GM18870 (cell line): ENCODE measurements at regions not wholly inside any gene's neighbourhood (a gene's known extent, or its start where the extent isn't known, plus 50 kb on each side); places are given as distances from the start of the nearest gene placed in this dataset.

ENCODE experiments used
- ATAC-seq: cut with Tn5 transposase; IDR thresholded peaks from one replicate; pipeline ENCODE4 v1.9.1; 2021; ENCODE audit warnings: moderate library complexity; ENCODE audit not compliant: unreplicated experiment

DNA sequence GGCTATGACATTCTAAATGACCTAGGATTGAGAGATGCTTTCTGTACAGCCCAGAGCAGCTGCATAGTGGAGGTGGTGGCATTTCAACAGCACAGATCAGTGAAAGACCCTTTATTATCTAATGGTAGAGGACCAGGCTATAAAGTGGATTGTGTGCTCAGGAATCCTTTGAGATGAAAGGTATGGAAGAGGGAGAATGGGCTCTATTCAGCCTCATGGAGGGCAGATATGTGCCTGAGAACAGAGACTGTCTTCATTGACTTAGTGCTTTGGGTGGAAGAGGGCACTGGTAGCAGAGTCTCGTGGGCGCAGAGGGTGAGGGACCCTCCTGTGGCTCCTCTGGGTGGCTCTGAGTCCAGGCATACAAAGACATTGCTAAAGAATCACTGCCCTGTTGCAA is 130.0 kb upstream of the SLC24A5 start:
- no peak for ATAC-seq

DNA sequence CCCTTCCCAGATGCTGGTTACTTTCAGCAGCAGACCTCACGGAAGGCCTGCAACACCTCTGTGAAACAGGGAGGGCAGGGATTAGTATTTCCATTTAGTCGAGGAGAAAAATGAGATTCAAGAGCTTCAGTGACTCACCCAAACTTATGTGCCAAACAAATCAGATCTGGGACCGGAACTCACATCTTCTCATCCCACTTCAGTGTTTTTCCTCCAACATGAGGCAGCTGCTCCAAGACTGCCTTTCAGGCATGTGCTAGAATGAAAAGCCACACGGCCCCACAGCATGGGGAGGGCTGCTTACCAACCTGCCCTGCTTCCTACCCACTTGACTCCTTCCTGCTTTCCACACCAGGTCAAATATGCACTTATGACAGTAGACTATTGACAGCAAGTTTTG is 129.4 kb upstream of the SLC24A5 start:
- ATAC-seq, result no peak

DNA sequence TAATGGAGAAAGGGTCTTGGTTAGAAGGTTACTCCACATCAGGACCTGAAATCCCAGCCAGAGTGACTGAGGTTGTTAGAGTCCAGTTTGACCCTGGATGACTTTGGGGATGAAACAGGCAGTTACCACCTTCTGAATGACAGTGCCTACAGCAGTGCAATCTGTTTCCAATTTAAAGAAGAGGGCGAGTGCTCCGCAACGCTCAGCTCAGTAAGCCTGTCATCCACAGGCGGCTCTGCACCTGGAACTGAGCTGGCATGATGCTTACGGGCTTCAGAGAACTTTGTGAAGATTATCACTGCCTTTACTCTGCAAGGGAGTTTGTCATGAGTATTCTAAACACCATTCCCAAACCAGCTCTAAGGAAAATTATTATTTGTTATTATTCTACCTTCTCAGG is 127.7 kb upstream of the SLC24A5 start:
- ATAC-seq, result no peak

DNA sequence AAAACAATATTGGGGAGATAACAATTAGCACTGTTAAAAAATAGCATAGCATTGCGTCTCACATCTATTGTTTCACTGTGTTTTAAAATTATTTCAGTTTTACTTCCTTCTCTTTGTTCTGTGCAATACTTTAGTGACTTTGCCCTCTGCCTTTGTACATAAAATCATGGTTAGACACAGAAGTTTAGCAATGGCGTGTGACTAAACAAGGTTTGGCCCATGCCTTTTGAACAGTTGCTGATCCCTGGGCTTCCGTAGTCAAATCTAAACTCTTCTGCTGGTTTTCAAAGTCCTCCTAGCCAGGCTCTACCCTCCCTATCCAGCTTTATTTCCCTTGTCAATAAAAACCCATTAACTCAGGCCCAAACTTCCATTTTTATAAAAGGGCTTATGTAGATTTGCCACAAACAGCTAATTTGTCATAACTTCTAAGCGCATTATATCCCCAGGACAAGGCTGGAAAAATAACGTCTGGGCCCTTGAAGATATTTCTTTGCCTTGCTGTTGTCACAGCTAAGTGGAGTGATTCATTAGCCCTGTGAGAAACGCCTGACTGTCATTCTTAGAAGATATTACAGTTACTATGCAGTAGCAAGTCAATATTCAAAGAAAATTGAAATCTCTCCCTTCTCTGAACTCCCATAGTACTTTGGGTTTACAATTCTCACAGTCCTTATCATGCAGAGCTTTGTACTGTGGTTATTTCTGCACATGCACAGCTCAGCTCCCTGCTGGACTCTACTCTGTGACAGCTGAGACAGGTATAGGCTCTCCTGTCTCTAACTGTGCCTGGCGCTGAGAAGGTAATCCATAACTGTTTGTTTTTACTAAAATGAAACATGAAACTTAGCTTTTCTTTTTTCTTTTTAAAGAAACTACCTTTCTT is 123.4 kb upstream of the SLC24A5 start:
- ATAC-seq, result no peak

DNA sequence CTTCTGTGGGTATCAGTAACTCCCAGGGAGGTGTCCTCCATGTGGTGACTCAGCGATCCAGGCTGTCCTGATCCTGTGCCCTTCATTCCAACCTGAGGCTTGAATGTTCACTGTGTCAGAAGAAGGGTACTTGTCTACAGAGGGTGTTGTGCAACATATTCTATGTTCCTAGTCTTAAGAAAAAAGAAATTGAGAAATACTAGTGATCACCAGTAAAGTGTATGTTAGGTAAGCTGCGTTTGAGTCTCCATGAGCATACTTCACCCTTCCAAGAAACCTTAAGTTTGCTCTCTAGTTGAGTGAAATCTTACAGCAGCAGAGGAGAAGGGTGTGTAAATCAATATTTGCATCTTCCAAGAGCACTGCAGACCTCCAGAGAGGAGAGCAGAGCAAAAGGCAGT is 122.2 kb upstream of the SLC24A5 start:
- ATAC-seq, result no peak

DNA sequence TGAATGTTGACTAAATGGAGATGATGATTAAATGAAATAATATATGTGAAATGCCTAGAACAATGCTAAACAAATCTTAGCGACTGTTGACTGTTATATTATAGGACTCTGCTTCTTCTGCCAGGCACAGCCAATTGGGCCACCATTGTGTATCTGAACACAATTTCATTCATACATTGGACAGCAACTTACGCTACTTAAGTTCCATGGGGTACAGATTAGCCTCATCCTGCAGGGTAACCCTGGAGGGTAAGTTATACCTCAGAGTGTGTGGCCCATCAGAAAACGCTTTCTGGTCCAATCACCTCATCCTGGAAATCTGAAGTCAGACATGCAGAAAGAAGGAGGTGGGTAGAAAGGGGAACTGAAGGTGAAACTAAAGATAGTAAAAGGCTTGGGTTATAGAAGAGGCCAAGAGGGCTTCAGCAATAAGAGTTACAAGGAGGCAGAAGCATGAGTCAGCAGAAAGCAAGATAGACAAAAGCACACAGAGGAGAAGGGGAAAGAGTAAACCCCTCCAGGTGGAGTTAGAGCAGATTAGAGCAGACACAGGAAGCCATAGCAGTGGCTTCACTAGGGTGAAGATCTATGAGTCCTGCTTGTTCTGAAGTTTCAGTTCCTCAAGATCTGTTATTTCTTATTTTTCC is 119.3 kb upstream of the SLC24A5 start:
- peak; percentile 97 for ATAC-seq

DNA sequence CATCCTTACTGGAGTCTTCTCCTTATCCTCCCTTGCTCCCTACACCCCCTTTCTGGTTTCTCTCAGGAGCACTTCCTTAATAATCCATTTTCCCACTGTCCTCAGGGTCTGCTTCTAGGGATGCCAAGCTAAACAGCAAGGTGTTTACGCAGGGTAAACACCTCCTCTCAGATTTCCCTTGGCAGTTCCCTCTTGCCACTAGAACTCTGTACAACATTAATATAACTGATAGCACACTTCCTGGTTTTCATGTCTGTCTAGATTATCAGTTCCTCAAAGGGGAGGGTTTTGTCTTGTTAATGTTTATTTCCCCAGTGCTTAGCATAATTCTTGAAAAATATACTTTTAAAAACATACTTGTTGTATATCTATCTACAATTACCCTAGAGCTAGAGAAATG is 118.0 kb upstream of the SLC24A5 start:
- ATAC-seq, result no peak

DNA sequence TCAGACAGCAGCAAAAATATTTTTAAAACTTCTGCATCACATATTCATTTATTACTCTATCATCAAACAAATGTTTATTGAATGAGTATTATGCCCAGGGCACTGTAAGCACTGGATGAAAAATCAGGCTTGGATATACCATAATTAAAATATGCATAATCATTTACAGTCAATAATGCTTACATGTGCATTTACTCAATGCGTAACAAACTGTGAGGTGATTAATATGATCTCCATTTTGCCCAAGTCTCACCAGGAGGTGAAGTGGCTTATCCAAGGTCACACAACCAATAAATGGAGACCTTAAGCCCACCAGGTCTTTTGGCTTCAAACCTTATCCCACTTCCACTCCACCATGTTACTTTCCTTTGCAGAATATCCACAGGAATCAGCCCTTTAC is 117.3 kb upstream of the SLC24A5 start:
- ATAC-seq, result no peak

DNA sequence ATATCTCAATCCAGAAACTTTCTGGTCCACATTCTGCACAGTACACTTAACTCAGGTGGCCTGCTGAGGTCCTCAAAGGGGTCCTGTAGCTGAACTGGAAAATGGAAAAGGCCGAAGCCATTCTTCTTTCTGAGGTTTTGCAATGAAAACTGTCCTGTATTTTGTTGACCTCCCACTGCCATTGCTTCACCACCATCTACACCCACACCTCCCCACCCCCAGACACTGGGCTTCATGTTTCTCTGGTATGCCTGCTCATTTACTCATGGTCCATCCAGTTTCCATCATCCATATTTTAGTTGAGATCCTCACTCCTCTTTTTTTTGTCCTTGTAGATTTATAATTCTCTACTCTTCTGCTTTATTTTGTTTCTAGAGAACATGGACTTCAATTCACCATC is 115.7 kb upstream of the SLC24A5 start:
- ATAC-seq, result no peak

DNA sequence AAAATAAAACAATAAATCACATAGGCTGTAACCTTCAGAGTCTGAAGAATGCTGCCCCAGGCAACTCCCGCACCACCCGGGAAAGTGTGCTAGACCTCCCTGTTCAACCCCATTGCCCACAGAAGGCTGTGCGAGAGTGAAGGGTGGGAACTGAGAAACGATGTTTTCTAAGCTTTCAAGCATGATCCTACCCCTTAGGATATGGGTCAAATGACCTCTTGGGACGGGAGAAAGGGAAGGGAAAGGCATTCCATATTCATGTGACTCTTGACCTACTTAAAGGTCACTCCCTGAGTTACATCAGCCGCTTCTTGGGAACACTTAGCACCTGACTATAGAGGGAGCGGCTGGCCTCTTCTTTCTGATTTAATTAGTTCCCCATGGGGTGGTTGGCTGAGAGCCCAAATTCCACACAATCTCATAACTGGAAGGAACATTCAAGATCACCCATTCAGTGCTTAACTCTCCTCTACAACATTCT is 114.7 kb upstream of the SLC24A5 start:
- no peak for ATAC-seq

DNA sequence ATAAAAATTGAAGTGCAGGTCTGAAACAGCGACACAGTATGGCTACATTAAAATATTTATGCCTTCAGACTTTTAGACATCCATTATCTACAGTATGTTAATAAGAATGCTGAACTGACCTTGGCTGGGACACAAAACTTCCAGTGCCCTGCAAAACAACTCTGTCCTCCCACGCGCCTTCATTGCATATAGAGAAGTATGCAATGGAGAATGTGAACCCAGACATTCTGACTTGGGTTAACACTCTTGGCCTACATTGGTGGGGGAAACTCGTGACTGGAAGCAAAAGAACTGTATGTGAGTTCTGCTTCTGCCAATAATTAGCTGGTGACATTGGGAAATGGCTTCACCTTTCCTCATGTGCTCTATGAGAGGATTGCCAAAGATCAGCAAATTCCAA is 110.5 kb upstream of the SLC24A5 start:
- no peak for ATAC-seq

DNA sequence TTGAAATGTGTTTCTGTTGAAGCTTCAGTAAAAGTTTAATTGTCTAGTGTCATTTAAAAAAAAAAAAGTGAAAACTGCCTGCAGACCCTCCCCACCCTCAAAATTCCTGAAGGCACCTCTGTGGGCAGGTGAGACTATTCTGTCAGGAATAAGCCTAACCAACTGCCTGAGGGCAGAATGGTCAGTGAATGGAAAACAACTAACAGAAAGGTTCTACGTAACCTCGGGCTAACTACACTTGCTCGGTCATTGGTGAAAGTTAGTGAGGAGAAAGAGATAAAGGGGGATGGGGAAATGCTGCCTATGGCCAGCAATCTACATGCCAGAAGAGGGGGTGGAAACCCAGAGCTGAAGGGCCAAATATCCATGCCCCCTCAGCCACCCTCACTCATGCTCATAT is 108.6 kb upstream of the SLC24A5 start:
- no peak for ATAC-seq

DNA sequence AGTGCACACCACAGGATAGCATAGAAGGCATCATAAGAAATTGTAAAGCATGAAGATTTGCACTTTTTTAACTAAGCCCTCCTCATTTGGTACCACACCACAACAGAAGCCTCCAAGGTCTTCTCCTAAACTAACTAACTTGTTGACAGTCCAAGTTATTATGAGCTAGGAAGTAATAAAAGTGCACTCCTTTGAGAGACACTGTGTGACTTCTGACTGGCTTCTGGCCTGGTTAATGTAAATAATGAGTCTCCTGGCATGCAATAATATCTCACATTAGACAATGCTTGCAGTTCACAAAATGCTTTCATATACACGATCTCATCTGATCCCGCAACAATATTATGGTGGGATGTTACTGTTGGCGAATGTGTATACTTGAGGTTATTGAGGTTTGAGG is 103.9 kb upstream of the SLC24A5 start:
- no peak for ATAC-seq

DNA sequence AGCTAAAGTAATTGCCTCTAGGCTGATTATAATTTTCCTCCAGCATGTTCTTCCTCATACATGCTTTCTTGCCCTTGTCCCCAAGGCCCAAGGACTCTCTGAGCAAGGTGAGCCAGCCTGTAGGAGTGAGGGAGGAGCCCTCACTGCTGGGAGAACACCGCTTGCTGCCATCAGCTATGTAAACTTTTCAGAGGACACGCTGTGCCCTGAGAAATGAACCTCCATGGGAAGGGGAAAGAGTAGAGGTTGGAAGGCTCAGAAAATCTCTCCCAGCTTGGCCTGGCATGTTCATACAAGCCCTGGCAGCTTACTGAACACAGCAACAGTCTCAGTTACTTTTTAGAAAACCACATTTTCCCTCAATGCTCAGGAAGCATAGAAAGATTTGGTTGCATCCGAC is 103.0 kb upstream of the SLC24A5 start:
- no peak for ATAC-seq

DNA sequence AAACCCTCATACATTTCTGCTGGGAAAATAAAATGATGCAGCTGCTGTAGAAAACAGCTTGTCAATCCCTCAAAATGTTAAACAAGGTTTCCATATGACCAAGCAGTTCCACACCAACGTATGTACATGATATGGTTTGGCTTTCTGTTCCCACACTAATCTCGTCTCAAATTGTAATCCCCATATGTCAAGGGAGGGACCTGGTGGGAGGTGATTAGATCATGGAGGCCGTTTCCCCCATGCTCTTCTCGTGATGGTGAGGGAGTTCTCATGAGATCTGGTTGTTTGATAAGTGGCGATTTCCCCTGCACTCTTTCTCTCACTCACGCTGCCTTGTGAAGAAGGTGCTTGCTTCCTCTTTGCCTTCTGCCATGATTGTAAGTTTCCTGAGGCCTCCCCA is 100.6 kb upstream of the SLC24A5 start:
- ATAC-seq, result peak; percentile 52

DNA sequence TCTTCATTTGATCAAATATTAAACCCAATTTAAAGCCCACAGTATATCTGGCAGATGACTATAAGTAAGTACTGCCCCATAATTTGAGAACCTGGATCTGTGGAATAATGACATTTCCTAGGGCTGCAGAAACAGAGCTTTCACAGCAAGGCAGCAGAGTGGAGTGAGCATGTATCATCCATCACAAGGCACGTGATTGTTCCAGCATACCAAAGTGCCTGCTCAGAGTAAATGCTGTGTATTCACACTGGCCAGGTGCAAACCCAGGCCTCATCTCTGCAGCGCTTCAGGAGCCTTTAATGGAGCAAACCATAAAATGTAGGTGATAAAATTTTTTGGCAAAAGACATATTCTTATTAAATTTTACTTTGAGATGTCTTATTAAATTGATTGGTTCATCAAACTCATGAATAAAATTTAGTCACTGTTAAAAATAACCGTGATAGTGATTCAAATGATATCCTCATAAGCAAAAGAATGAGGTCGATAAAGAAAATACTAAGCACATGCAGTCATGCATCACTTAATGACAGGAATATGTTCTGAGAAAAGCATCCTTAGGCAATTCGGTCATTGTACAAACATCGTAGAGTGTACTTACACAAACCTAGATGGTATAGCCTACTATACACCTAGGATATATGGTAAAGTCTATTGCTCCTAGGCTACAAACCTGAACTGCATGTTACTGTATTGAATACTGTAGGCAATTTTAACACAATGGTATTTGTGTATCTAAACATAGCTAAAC is 99.3 kb upstream of the SLC24A5 start:
- ATAC-seq, result no peak

DNA sequence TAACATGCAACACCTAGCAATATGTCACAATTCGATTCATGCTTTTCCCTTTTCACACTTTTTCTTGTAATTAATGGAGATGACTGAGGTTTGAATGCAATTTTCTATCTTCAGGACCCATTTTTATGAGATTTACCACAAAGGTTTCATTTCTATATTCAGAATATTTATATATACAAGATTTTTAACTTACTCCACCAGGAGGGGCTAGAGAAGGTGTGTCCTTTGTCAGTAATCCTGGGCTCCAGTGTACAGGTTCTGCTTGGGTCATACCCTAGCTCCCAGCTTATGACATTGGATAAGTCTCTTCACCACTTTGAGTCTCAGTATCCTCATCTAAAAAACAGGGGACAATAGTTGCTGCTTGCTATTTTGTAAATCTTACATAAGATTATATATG is 95.7 kb upstream of the SLC24A5 start:
- no peak for ATAC-seq

DNA sequence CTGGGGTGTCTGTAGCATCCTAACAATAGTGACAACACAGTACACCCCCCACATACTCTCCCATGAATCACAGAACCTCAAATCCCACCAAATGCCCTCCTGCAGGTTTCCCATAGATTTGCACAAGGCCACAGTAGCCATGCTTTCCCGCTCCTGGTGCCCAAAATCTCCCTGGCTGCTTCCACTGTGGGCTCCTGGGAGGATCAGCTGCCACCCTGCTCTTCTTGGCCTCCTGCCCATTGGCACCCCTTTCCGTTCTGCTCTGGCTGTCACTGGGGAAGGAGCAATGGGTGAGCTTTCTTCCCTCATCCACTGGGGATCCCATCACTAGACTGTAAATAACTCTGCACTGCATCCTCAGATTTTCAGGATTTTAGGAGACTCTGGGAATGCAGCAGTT is 92.1 kb upstream of the SLC24A5 start:
- ATAC-seq, result no peak

DNA sequence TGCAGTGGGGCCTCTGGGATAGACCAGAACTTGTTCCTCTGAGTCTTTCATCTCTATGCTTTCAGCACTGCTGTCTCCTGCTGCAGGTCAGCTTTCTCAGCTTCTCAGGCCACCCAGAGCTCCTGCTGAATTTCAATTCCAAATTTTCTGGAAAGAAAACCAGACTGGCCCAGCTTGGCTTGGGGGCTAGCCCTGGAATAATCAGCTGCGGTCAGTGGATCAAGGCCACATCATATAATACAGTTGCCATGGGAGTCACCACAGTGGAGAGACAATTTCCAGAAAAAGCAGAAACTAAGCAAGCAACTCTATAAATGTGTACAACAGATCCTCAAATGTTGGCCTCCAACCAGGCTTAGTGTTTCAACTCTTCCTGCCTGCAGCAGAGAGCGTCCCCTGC is 91.1 kb upstream of the SLC24A5 start:
- ATAC-seq, result no peak

DNA sequence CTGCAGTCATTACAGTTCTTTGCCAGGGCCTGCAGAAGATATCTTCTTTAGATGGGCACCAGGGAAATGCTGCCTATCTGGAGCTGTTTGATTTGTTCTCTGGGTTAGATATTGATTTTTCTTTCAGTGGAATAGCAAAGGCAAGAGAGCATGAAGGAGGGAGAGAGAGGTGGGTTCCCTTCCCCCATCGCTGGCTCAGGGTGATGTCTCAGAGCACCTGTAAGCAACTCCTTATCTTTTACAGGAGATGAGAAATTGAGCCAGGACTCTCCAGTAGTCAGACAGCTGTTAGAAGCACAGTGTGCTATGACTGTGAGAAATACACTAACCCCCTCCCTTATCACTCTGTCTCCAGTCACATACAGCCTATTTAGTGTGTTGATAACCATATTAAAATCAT is 89.3 kb upstream of the SLC24A5 start:
- no peak for ATAC-seq

DNA sequence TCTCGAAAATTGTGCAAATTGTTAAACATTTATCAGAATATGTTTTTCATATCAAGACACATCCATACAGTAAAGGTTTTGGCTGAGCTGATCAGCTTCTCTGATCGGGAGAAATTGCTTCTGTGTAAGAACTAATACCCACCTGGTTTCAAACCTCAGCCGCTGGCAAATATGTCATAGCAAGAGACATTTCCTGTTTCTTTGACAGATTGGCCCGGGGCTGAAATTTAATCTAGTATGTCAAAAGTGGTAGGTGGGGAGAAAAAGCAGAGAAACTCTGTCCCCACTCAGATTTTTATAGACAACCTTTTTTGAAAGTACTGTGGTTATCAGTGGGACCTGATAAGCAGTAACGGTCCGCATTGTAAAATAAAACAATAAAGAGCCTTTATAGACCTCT is 88.8 kb upstream of the SLC24A5 start:
- no peak for ATAC-seq

DNA sequence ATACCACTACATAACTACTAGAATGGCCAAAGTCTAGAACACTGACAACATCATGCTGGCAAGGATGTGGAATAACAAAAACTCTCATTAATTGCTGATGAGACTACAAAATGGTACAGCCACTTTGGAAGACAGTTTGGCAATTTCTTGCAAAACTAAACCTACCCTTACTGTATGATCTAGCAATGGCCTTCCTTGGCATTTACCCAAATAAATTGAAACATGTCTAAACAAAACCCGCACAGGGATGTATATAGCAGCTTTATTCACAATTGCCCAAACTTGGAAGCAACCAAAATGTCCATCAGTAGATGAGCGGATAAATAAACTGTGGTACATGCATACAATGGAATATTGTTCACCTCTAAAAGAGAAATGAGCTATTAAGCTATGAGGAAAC is 87.9 kb upstream of the SLC24A5 start:
- ATAC-seq, result no peak
